H9 (cell line): ENCODE measurements at regions not wholly inside any gene's neighbourhood (a gene's known extent, or its start where the extent isn't known, plus 50 kb on each side); places are given as distances from the start of the nearest gene placed in this dataset.

ENCODE experiments used
- DNase-seq: peaks from one replicate; pipeline ENCODE4 v3.0.0-alpha.2; 2017
- H2AFZ ChIP-seq: one replicate; pipeline ENCODE4 v1.6.1; 2013; ENCODE audit warnings: mild to moderate bottlenecking, low read length, control low read depth, moderate library complexity
- H2AK5ac ChIP-seq: 2 replicates; pipeline ENCODE4 v1.6.1; 2013; ENCODE audit warnings: low read length, control low read depth, mixed read lengths; ENCODE audit not compliant: insufficient read length
- H2BK120ac ChIP-seq: one replicate; pipeline ENCODE4 v1.6.1; 2013; ENCODE audit warnings: low read depth, mild to moderate bottlenecking, low read length, control low read depth, inconsistent platforms; ENCODE audit not compliant: poor library complexity, severe bottlenecking
- H2BK12ac ChIP-seq: 2 replicates; pipeline ENCODE4 v1.6.1; 2013; ENCODE audit warnings: low read length, control low read depth, mixed read lengths, low read depth; ENCODE audit not compliant: insufficient read length
- H2BK15ac ChIP-seq: 2 replicates; pipeline ENCODE4 v1.6.1; 2013; ENCODE audit warnings: low read depth, low read length, control low read depth
- H2BK20ac ChIP-seq: one replicate; pipeline ENCODE4 v1.6.1; 2013; ENCODE audit warnings: low read depth, mild to moderate bottlenecking, low read length, control low read depth, inconsistent platforms; ENCODE audit not compliant: poor library complexity, severe bottlenecking
- H2BK5ac ChIP-seq: 2 replicates; pipeline ENCODE4 v1.6.1; 2013; ENCODE audit warnings: low read length, control low read depth, mixed read lengths; ENCODE audit not compliant: insufficient read length
- H3K14ac ChIP-seq: 2 replicates; pipeline ENCODE4 v1.6.1; 2013; ENCODE audit warnings: low read length, control low read depth; ENCODE audit not compliant: insufficient read depth
- H3K18ac ChIP-seq: 2 replicates; pipeline ENCODE4 v1.6.1; 2013; ENCODE audit warnings: low read depth, mild to moderate bottlenecking, mixed read lengths, low read length, control low read depth; ENCODE audit not compliant: insufficient read length
- H3K23ac ChIP-seq: 2 replicates; pipeline ENCODE4 v1.6.1; 2013; ENCODE audit warnings: low read length, control low read depth, mixed read lengths, low read depth; ENCODE audit not compliant: insufficient read length
- H3K23me2 ChIP-seq: 2 replicates; pipeline ENCODE4 v1.6.1; 2013; ENCODE audit warnings: low read depth, mild to moderate bottlenecking, mixed read lengths, low read length, control low read depth; ENCODE audit not compliant: insufficient read length, poor library complexity, severe bottlenecking
- H3K27ac ChIP-seq: 2 replicates; pipeline ENCODE4 v1.5.1; 2013; ENCODE audit warnings: low read length, control low read depth, mixed read lengths, low read depth; ENCODE audit not compliant: insufficient read length
- H3K27me3 ChIP-seq: 2 replicates; pipeline ENCODE4 v1.6.1; 2013; ENCODE audit warnings: low read length, control low read depth, inconsistent platforms; ENCODE audit not compliant: insufficient read depth
- H3K4ac ChIP-seq: 2 replicates; pipeline ENCODE4 v1.6.1; 2013; ENCODE audit warnings: low read depth, mild to moderate bottlenecking, control low read depth, inconsistent platforms, low read length, moderate library complexity
- H3K4me1 ChIP-seq: 2 replicates; pipeline ENCODE4 v1.6.1; 2013; ENCODE audit warnings: low read length, control low read depth, inconsistent platforms; ENCODE audit not compliant: insufficient read depth
- H3K4me2 ChIP-seq: 2 replicates; pipeline ENCODE4 v1.6.1; 2013; ENCODE audit warnings: low read length, control low read depth, mixed read lengths; ENCODE audit not compliant: insufficient read length, insufficient read depth
- H3K56ac ChIP-seq: 2 replicates; pipeline ENCODE4 v1.6.1; 2013; ENCODE audit warnings: low read depth, mild to moderate bottlenecking, mixed read lengths, low read length, control low read depth; ENCODE audit not compliant: insufficient read length
- H3K79me1 ChIP-seq: 2 replicates; pipeline ENCODE4 v1.6.1; 2013; ENCODE audit warnings: low read depth, mild to moderate bottlenecking, moderate library complexity, low read length, control low read depth, inconsistent platforms; ENCODE audit not compliant: insufficient read depth, poor library complexity, severe bottlenecking
- H3K79me2 ChIP-seq: 2 replicates; pipeline ENCODE4 v1.6.1; 2013; ENCODE audit warnings: low read length, control low read depth, inconsistent platforms; ENCODE audit not compliant: insufficient read depth
- H3K9ac ChIP-seq: 2 replicates; pipeline ENCODE4 v1.6.1; 2013; ENCODE audit warnings: low read length, control low read depth, mixed read lengths; ENCODE audit not compliant: insufficient read length; ENCODE audit errors: extremely low read depth
- H3K9me3 ChIP-seq: one replicate; pipeline ENCODE4 v1.6.1; 2013; ENCODE audit warnings: low read depth, low read length, inconsistent platforms; ENCODE audit not compliant: control insufficient read depth
- H3T11ph ChIP-seq: one replicate; pipeline ENCODE4 v1.6.1; 2013; ENCODE audit warnings: mild to moderate bottlenecking, low read length, control low read depth, inconsistent platforms
- H4K20me1 ChIP-seq: one replicate; pipeline ENCODE4 v1.6.1; 2013; ENCODE audit not compliant: control insufficient read depth, insufficient read length, insufficient read depth
- H4K5ac ChIP-seq: 2 replicates; pipeline ENCODE4 v1.6.1; 2013; ENCODE audit warnings: low read depth, mild to moderate bottlenecking, mixed read lengths, low read length, control low read depth; ENCODE audit not compliant: insufficient read length
- H4K8ac ChIP-seq: replicated peaks from 2 replicates; pipeline ENCODE4 v1.6.1; 2013; ENCODE audit warnings: low read length, control low read depth, mixed read lengths, low read depth; ENCODE audit not compliant: insufficient read length
- H4K91ac ChIP-seq: 2 replicates; pipeline ENCODE4 v1.6.1; 2013; ENCODE audit warnings: low read depth, mild to moderate bottlenecking, moderate library complexity, mixed read lengths, low read length, control low read depth; ENCODE audit not compliant: insufficient read length
- H3K27ac Mint-ChIP-seq, 3 experiments: 2 replicates in 2 of 3; 3 replicates in 1 of 3; pipeline ENCODE4 v1.8.0; 2020 to 2021; ENCODE audit warnings: mixed read lengths in 3 of 3, mild to moderate bottlenecking in 1 of 3, moderate library complexity in 1 of 3
- H3K27me3 Mint-ChIP-seq: 2 replicates; pipeline ENCODE4 v1.8.0; 2021; ENCODE audit warnings: low read depth, mild to moderate bottlenecking, moderate library complexity, mixed read lengths
- H3K36me3 Mint-ChIP-seq, 3 experiments: 2 replicates in 2 of 3; 3 replicates in 1 of 3; pipeline ENCODE4 v1.8.0; 2020 to 2021; ENCODE audit warnings: low read depth in 3 of 3, mixed read lengths in 3 of 3; ENCODE audit not compliant: insufficient read depth in 1 of 3
- H3K4me1 Mint-ChIP-seq, 2 experiments: 2 replicates each; pipeline ENCODE4 v1.8.0; 2020; ENCODE audit warnings: mixed read lengths in 2 of 2
- H3K4me3 Mint-ChIP-seq, 2 experiments: 2 replicates in 1 of 2; 3 replicates in 1 of 2; pipeline ENCODE4 v1.8.0; 2020 to 2021; ENCODE audit warnings: mild to moderate bottlenecking in 2 of 2, mixed read lengths in 2 of 2, moderate library complexity in 1 of 2
- H3K9me3 Mint-ChIP-seq, 2 experiments: 2 replicates in 1 of 2; 3 replicates in 1 of 2; pipeline ENCODE4 v1.8.0; 2020; ENCODE audit warnings: mild to moderate bottlenecking in 2 of 2, mixed read lengths in 2 of 2, moderate library complexity in 1 of 2
- CTCF ChIP-seq: fragments of 200-600 bp; sonication (generic); conservative IDR thresholded peaks from 3 replicates; pipeline ENCODE4 v1.8.0; 2021; ENCODE audit warnings: antibody characterized with exemption, mild to moderate bottlenecking
- WGBS: extraction: QIAGEN DNeasy Blood & Tissue Kit; methylation state at CpG from one replicate; pipeline ENCODE4 v1.1.7; 2013; ENCODE audit warnings: missing lambda C conversion rate, low lambda C conversion rate, mixed read lengths; ENCODE audit not compliant: insufficient read length; ENCODE audit errors: extremely low coverage; 5-methylcytosine and 5-hydroxymethylcytosine counted together

- peaks cover 4% of the 10 kb centered on the region; the same call in 1 of the 2 replicates for H3K4me1 ChIP-seq
- no peak overlapping the region for H3K4me3 Mint-ChIP-seq
- H3K36me3 Mint-ChIP-seq, result no peaks in the 10 kb centered on the region
- H4K20me1 ChIP-seq, result no peaks in the 10 kb centered on the region
- no peak overlapping the region for H3K56ac ChIP-seq
- peaks cover 0 to 7% of the 10 kb centered on the region in 2 experiments; a peak in 1 of 4 replicates for H3K4me1 Mint-ChIP-seq
- H2AFZ ChIP-seq, result no peak overlapping the region
- H3K14ac ChIP-seq, result no peak overlapping the region
- no peak for DNase-seq
- H3K27ac Mint-ChIP-seq, result no peak overlapping the region
- no peaks in the 10 kb centered on the region for H3K27me3 ChIP-seq
- no peaks in the 10 kb centered on the region for H3K9me3 ChIP-seq
- no peak overlapping the region for H2BK15ac ChIP-seq
- H3K23me2 ChIP-seq, result no peaks in the 10 kb centered on the region
- H3K27ac ChIP-seq, result no peak overlapping the region
- H2BK120ac ChIP-seq, result no peak overlapping the region
- no CpG with 5 or more reads among the region's 3 CpGs for WGBS
- no peak overlapping the region for H3K4me2 ChIP-seq
- no peak overlapping the region for H4K5ac ChIP-seq
- H3K27me3 Mint-ChIP-seq, result peaks cover 6% of the 10 kb centered on the region
- no peaks in the 10 kb centered on the region for H3K9me3 Mint-ChIP-seq
- H2BK20ac ChIP-seq, result no peak overlapping the region
- H2BK5ac ChIP-seq, result no peak overlapping the region
- H2BK12ac ChIP-seq, result no peak overlapping the region
- H3K18ac ChIP-seq, result no peak overlapping the region
- H3K79me1 ChIP-seq, result no peaks in the 10 kb centered on the region
- H3T11ph ChIP-seq, result no peak overlapping the region
- no peak for TF ChIP-seq CTCF
- no peak overlapping the region for H4K8ac ChIP-seq
- H3K79me2 ChIP-seq, result no peaks in the 10 kb centered on the region
- no peak overlapping the region for H3K4ac ChIP-seq
- no peak overlapping the region for H4K91ac ChIP-seq
- H3K9ac ChIP-seq, result no peak overlapping the region
- H3K23ac ChIP-seq, result no peak overlapping the region
- H2AK5ac ChIP-seq, result no peak overlapping the region
These were observed 416.7 kb downstream of the MTX2 start for GRCh38 chr2:176685908-176686307.
